C4-2B (cell line): ENCODE measurements at regions not wholly inside any gene's neighbourhood (a gene's known extent, or its start where the extent isn't known, plus 50 kb on each side); places are given as distances from the start of the nearest gene placed in this dataset.

ENCODE experiments used
- CTCF ChIP-seq: fragments of 450-650 bp; conservative IDR thresholded peaks from 2 replicates; pipeline ENCODE4 v1.5.1; 2017; ENCODE audit warnings: mild to moderate bottlenecking
- ZFX ChIP-seq: fragments of 450-650 bp; IDR thresholded peaks from 2 replicates; pipeline ENCODE4 v1.6.1; 2017

GRCh38 chr5:155624597-155625241 is 611.2 kb downstream of the KIF4B start:
- TF ChIP-seq CTCF (no peak), ZFX (no peak)
